HG02759 (cell line): ENCODE measurements at regions not wholly inside any gene's neighbourhood (a gene's known extent, or its start where the extent isn't known, plus 50 kb on each side); places are given as distances from the start of the nearest gene placed in this dataset.
"Not testable (repeated sequence)": the region's sequence is repeated elsewhere in the genome, so short reads cannot be mapped to it uniquely, and the experiment has no call there.

Source experiments
- ATAC-seq: cut with Tn5 transposase; IDR thresholded peaks from one replicate; pipeline ENCODE4 v1.9.1; 2021; ENCODE audit warnings: mild to moderate bottlenecking, moderate library complexity; ENCODE audit not compliant: unreplicated experiment

GRCh38 chr20:40889266-40889665 lies 139.4 kb upstream of the TOP1 start:
- not testable (repeated sequence) for ATAC-seq

- ATAC-seq: no peak
These were observed 138.4 kb upstream of the TOP1 start for GRCh38 chr20:40890181-40890580.

GRCh38 chr20:40890635-40891034 lies 138.0 kb upstream of the TOP1 start:
- no peak for ATAC-seq

GRCh38 chr20:40891351-40891750 lies 137.3 kb upstream of the TOP1 start:
- ATAC-seq: no peak

GRCh38 chr20:40892642-40893041 lies 136.0 kb upstream of the TOP1 start:
- ATAC-seq: no peak

GRCh38 chr20:40893610-40894236 lies 134.9 kb upstream of the TOP1 start:
- ATAC-seq: no peak

- no peak for ATAC-seq
These were observed 134.4 kb upstream of the TOP1 start for GRCh38 chr20:40894237-40894630.

GRCh38 chr20:40895182-40895581 lies 133.4 kb upstream of the TOP1 start:
- ATAC-seq: no peak

GRCh38 chr20:40896814-40897700 lies 131.6 kb upstream of the TOP1 start:
- no peak for ATAC-seq

GRCh38 chr20:40899344-40899743 lies 129.3 kb upstream of the TOP1 start:
- no peak for ATAC-seq

GRCh38 chr20:40900666-40901215 lies 127.9 kb upstream of the TOP1 start:
- no peak for ATAC-seq

- ATAC-seq: no peak
These were observed 126.0 kb upstream of the TOP1 start for GRCh38 chr20:40902661-40903060.

GRCh38 chr20:40908309-40908708 lies 120.3 kb upstream of the TOP1 start:
- ATAC-seq: no peak

GRCh38 chr20:40909489-40909888 lies 119.1 kb upstream of the TOP1 start:
- ATAC-seq: not testable (repeated sequence)

GRCh38 chr20:40910436-40910835 lies 118.2 kb upstream of the TOP1 start:
- ATAC-seq: not testable (repeated sequence)

- not testable (repeated sequence) for ATAC-seq
These were observed 117.5 kb upstream of the TOP1 start for GRCh38 chr20:40911152-40911551.

GRCh38 chr20:40913224-40914185 lies 115.1 kb upstream of the TOP1 start:
- no peak for ATAC-seq

- ATAC-seq: no peak
These were observed 112.9 kb upstream of the TOP1 start for GRCh38 chr20:40915756-40916155.

GRCh38 chr20:40916276-40916675 lies 112.3 kb upstream of the TOP1 start:
- ATAC-seq: no peak

GRCh38 chr20:40920291-40920690 lies 108.3 kb upstream of the TOP1 start:
- ATAC-seq: no peak

GRCh38 chr20:40922865-40923264 lies 105.8 kb upstream of the TOP1 start:
- no peak for ATAC-seq
